WERI-Rb-1 (cell line): ENCODE measurements at regions not wholly inside any gene's neighbourhood (a gene's known extent, or its start where the extent isn't known, plus 50 kb on each side); places are given as distances from the start of the nearest gene placed in this dataset.

Source experiments
- DNase-seq: peaks from one replicate; pipeline ENCODE4 v3.0.0-alpha.2; 2020
- H3K27ac ChIP-seq: fragments of 250-450 bp; sonication (Bioruptor Pico); 2 replicates; pipeline ENCODE4 v1.5.1; 2020; ENCODE audit warnings: mild to moderate bottlenecking, moderate library complexity
- H3K27me3 ChIP-seq: fragments of 250-450 bp; sonication (Bioruptor Pico); 2 replicates; pipeline ENCODE4 v1.5.1; 2021; ENCODE audit warnings: mild to moderate bottlenecking, low read depth, moderate library complexity; ENCODE audit not compliant: insufficient read depth, severe bottlenecking
- H3K36me3 ChIP-seq: fragments of 250-450 bp; sonication (Bioruptor Pico); 2 replicates; pipeline ENCODE4 v1.5.1; 2020; ENCODE audit warnings: mild to moderate bottlenecking, moderate library complexity
- H3K4me3 ChIP-seq: 2 replicates; pipeline ENCODE4 v1.5.1; 2011; ENCODE audit warnings: low read depth, mild to moderate bottlenecking, control low read depth, low read length
- H3K9me3 ChIP-seq: fragments of 250-450 bp; sonication (Bioruptor Pico); 2 replicates; pipeline ENCODE4 v1.5.1; 2021; ENCODE audit warnings: mild to moderate bottlenecking, moderate library complexity; ENCODE audit not compliant: severe bottlenecking
- CTCF ChIP-seq: IDR thresholded peaks from 2 replicates; pipeline ENCODE4 v1.5.1; 2011; ENCODE audit warnings: low read depth, mild to moderate bottlenecking, control low read depth, inconsistent platforms, low read length

- no peaks in the 10 kb centered on the region for H3K27me3 ChIP-seq
- DNase-seq = no peak
- no peaks in the 10 kb centered on the region for H3K36me3 ChIP-seq
- H3K4me3 ChIP-seq = no peak overlapping the region
- no peak overlapping the region for H3K27ac ChIP-seq
- no peaks in the 10 kb centered on the region for H3K9me3 ChIP-seq
- TF ChIP-seq CTCF = no peak
These were observed 402.1 kb upstream of the SEMA6A start for GRCh38 chr5:116976767-116977166.

- Histone ChIP-seq H3K4me3 (no peak overlapping the region), H3K36me3 (no peaks in the 10 kb centered on the region), H3K27ac (no peak overlapping the region), H3K27me3 (no peaks in the 10 kb centered on the region), H3K9me3 (no peaks in the 10 kb centered on the region)
- no peak for TF ChIP-seq CTCF
- DNase-seq = no peak
These were observed 396.5 kb upstream of the SEMA6A start for GRCh38 chr5:116971131-116971530.

GRCh38 chr5:116970318-116970717 lies 395.7 kb upstream of the SEMA6A start:
- no peak for TF ChIP-seq CTCF
- Histone ChIP-seq H3K9me3 (no peaks in the 10 kb centered on the region), H3K4me3 (no peak overlapping the region), H3K27ac (no peak overlapping the region), H3K36me3 (no peaks in the 10 kb centered on the region), H3K27me3 (no peaks in the 10 kb centered on the region)
- DNase-seq = no peak

GRCh38 chr5:116964438-116964837 lies 389.8 kb upstream of the SEMA6A start:
- Histone ChIP-seq H3K9me3 (no peaks in the 10 kb centered on the region), H3K27ac (no peak overlapping the region), H3K27me3 (no peaks in the 10 kb centered on the region), H3K4me3 (no peak overlapping the region), H3K36me3 (no peaks in the 10 kb centered on the region)
- DNase-seq = no peak
- no peak for TF ChIP-seq CTCF

GRCh38 chr5:116961021-116961420 lies 386.4 kb upstream of the SEMA6A start:
- Histone ChIP-seq H3K27me3 (no peaks in the 10 kb centered on the region), H3K27ac (no peak overlapping the region), H3K9me3 (no peaks in the 10 kb centered on the region), H3K36me3 (no peaks in the 10 kb centered on the region), H3K4me3 (no peak overlapping the region)
- TF ChIP-seq CTCF = no peak
- DNase-seq = no peak

GRCh38 chr5:116959843-116960242 lies 385.2 kb upstream of the SEMA6A start:
- Histone ChIP-seq H3K9me3 (no peaks in the 10 kb centered on the region), H3K27ac (no peak overlapping the region), H3K36me3 (no peaks in the 10 kb centered on the region), H3K4me3 (no peak overlapping the region), H3K27me3 (no peaks in the 10 kb centered on the region)
- DNase-seq = no peak
- no peak for TF ChIP-seq CTCF
